CD14-positive monocyte (primary cell): ENCODE measurements at regions not wholly inside any gene's neighbourhood (a gene's known extent, or its start where the extent isn't known, plus 50 kb on each side); places are given as distances from the start of the nearest gene placed in this dataset.

Experiments
- DNase-seq, 3 donors: peaks; one replicate each; pipeline ENCODE4 v3.0.0-alpha.2; 2011 to 2022
- H2AFZ ChIP-seq: 2 replicates; pipeline ENCODE4 v1.6.0; 2012; ENCODE audit warnings: mild to moderate bottlenecking, low read depth, low read length, inconsistent platforms; ENCODE audit not compliant: insufficient read depth, poor library complexity, severe bottlenecking
- H3K27ac ChIP-seq, 2 donors: 1 replicate in 1 of 2; 2 replicates in 1 of 2; pipeline ENCODE4 v1.5.1; 2012 to 2013; ENCODE audit warnings: low read length in 2 of 2, control low read depth in 1 of 2, inconsistent platforms in 1 of 2, low read depth in 1 of 2, mild to moderate bottlenecking in 1 of 2
- H3K27me3 ChIP-seq, 2 donors: one replicate each; pipeline versions ENCODE4 v1.6.0 to v1.6.1; 2011 to 2013; ENCODE audit warnings: low read length in 2 of 2; ENCODE audit not compliant: control insufficient read depth in 2 of 2, insufficient read depth in 2 of 2
- H3K36me3 ChIP-seq, 2 donors: replicated peaks in 1 of 2; 1 replicate in 1 of 2; 2 replicates in 1 of 2; pipeline versions ENCODE4 v1.5.1 to v1.6.1; 2012 to 2013; ENCODE audit warnings: low read length in 2 of 2, control low read depth in 1 of 2, inconsistent platforms in 1 of 2, mild to moderate bottlenecking in 1 of 2; ENCODE audit not compliant: insufficient read depth in 2 of 2, control insufficient read depth in 1 of 2
- H3K4me1 ChIP-seq, 2 donors: 1 replicate in 1 of 2; 2 replicates in 1 of 2; pipeline versions ENCODE4 v1.5.1 to v1.6.1; 2012 to 2013; ENCODE audit warnings: low read length in 2 of 2, control low read depth in 1 of 2, inconsistent platforms in 1 of 2, mild to moderate bottlenecking in 1 of 2, moderate library complexity in 1 of 2; ENCODE audit not compliant: insufficient read depth in 2 of 2, control insufficient read depth in 1 of 2
- H3K4me2 ChIP-seq: replicated peaks from 2 replicates; pipeline ENCODE3; 2012; ENCODE audit warnings: low read length, moderate library complexity, mild to moderate bottlenecking; ENCODE audit not compliant: poor library complexity, severe bottlenecking; ENCODE audit errors: extremely low read depth
- H3K4me3 ChIP-seq, 3 experiments: fragments of 200-600 bp in 1 of 3; sonication (generic) in 1 of 3; replicated peaks in 1 of 3; 1 replicate in 2 of 3; 2 replicates in 1 of 3; pipeline ENCODE4 v1.5.1; 2011 to 2013; ENCODE audit warnings: low read length in 3 of 3, mild to moderate bottlenecking in 3 of 3, control low read depth in 2 of 3, low read depth in 2 of 3, inconsistent platforms in 1 of 3, moderate library complexity in 1 of 3
- H3K79me2 ChIP-seq: 2 replicates; pipeline ENCODE4 v1.6.0; 2012; ENCODE audit warnings: mild to moderate bottlenecking, control low read depth, inconsistent platforms, low read length, moderate library complexity; ENCODE audit not compliant: insufficient read depth
- H3K9ac ChIP-seq: 2 replicates; pipeline ENCODE4 v1.6.0; 2017; ENCODE audit warnings: low read length, mild to moderate bottlenecking; ENCODE audit not compliant: insufficient read depth, poor library complexity, severe bottlenecking
- H3K9me3 ChIP-seq, 2 donors: replicated peaks in 1 of 2; 1 replicate in 1 of 2; 2 replicates in 1 of 2; pipeline versions ENCODE4 v1.5.1 to v1.6.1; 2012 to 2013; ENCODE audit warnings: low read length in 2 of 2, control low read depth in 1 of 2; ENCODE audit not compliant: control insufficient read depth in 1 of 2, insufficient read depth in 1 of 2
- H4K20me1 ChIP-seq: 2 replicates; pipeline ENCODE4 v1.6.0; 2012; ENCODE audit warnings: mild to moderate bottlenecking, low read length, control low read depth, moderate library complexity; ENCODE audit not compliant: insufficient read depth
- H3K27ac Mint-ChIP-seq, 7 donors: one replicate each; pipeline ENCODE4 v1.8.0; 2020; ENCODE audit warnings: mild to moderate bottlenecking in 7 of 7, mixed read lengths in 7 of 7, moderate library complexity in 6 of 7, inconsistent platforms in 2 of 7
- H3K27me3 Mint-ChIP-seq, 3 donors: one replicate each; pipeline ENCODE4 v1.8.0; 2021 to 2022; ENCODE audit warnings: low read depth in 3 of 3, mild to moderate bottlenecking in 3 of 3, mixed read lengths in 3 of 3, moderate library complexity in 3 of 3, inconsistent platforms in 1 of 3
- H3K36me3 Mint-ChIP-seq, 2 donors: one replicate each; pipeline ENCODE4 v1.8.0; 2020; ENCODE audit warnings: mixed read lengths in 2 of 2, inconsistent platforms in 1 of 2, mild to moderate bottlenecking in 1 of 2
- H3K4me1 Mint-ChIP-seq: one replicate; pipeline ENCODE4 v1.8.0; 2020; ENCODE audit warnings: mild to moderate bottlenecking, mixed read lengths
- H3K4me3 Mint-ChIP-seq, 2 donors: one replicate each; pipeline ENCODE4 v1.8.0; 2020; ENCODE audit warnings: mild to moderate bottlenecking in 2 of 2, mixed read lengths in 2 of 2, moderate library complexity in 1 of 2
- H3K9me3 Mint-ChIP-seq, 7 donors: one replicate each; pipeline ENCODE4 v1.8.0; 2020 to 2022; ENCODE audit warnings: mixed read lengths in 7 of 7, mild to moderate bottlenecking in 6 of 7, moderate library complexity in 6 of 7, inconsistent platforms in 2 of 7
- CTCF ChIP-seq: fragments of 200-600 bp; IDR thresholded peaks from one replicate; pipeline ENCODE4 v1.8.0; 2022; ENCODE audit warnings: antibody characterized with exemption, mild to moderate bottlenecking
- WGBS: methylation state at CpG from one replicate; pipeline ENCODE4 v1.1.5; 2013; ENCODE audit warnings: missing lambda C conversion rate; ENCODE audit not compliant: insufficient coverage; 5-methylcytosine and 5-hydroxymethylcytosine counted together
- intact Hi-C, 2 donors: fragments of 100-400 bp; cut with micrococcal nuclease; formaldehyde crosslinking; loops; one replicate each; pipeline versions ENCODE4 v1.15.0 to v1.15.1; 2023

- intact Hi-C loops: no loop called here
- Histone ChIP-seq H4K20me1 (no peaks in the 10 kb centered on the region), H3K36me3 (no peaks in the 10 kb centered on the region), H3K9me3 (peaks cover 5 to 9% of the 10 kb centered on the region in 2 donors), H3K27me3 (no peaks in the 10 kb centered on the region), H3K4me2 (no peak overlapping the region), H3K4me1 (no peaks in the 10 kb centered on the region), H2AFZ (no peak overlapping the region), H3K79me2 (no peaks in the 10 kb centered on the region), H3K4me3 (no peak overlapping the region), H3K27ac (no peak overlapping the region), H3K9ac (no peak overlapping the region)
- Mint-ChIP-seq H3K27me3 (peaks cover 0 to 3% (median 0%) of the 10 kb centered on the region in 3 donors), H3K4me3 (no peak overlapping the region), H3K9me3 (peaks cover 3 to 21% (median 11%) of the 10 kb centered on the region in 7 donors), H3K4me1 (no peaks in the 10 kb centered on the region), H3K27ac (no peak overlapping the region), H3K36me3 (no peaks in the 10 kb centered on the region)
- 67% methylated on average over 1 of the region's 3 CpGs for WGBS
- no peak for DNase-seq
- no peak for TF ChIP-seq CTCF
Measured at GRCh38 chr7:81433692-81434331, 336.0 kb downstream of the HGF start.

GRCh38 chr7:81433206-81433605 lies 336.6 kb downstream of the HGF start:
- Histone ChIP-seq H3K4me1 (no peaks in the 10 kb centered on the region), H2AFZ (no peak overlapping the region), H3K4me3 (no peak overlapping the region), H4K20me1 (no peaks in the 10 kb centered on the region), H3K36me3 (no peaks in the 10 kb centered on the region), H3K9ac (no peak overlapping the region), H3K79me2 (no peaks in the 10 kb centered on the region), H3K27me3 (no peaks in the 10 kb centered on the region), H3K4me2 (no peak overlapping the region), H3K27ac (no peak overlapping the region), H3K9me3 (peaks cover 5 to 9% of the 10 kb centered on the region in 2 donors)
- Mint-ChIP-seq H3K36me3 (no peaks in the 10 kb centered on the region), H3K9me3 (peaks cover 3 to 20% (median 11%) of the 10 kb centered on the region in 7 donors), H3K27me3 (peaks cover 0 to 3% (median 0%) of the 10 kb centered on the region in 3 donors), H3K27ac (no peak overlapping the region), H3K4me3 (no peak overlapping the region), H3K4me1 (no peaks in the 10 kb centered on the region)
- 80% methylated on average over 1 of the region's 1 CpG for WGBS
- intact Hi-C loops: no loop called here
- no peak for TF ChIP-seq CTCF
- DNase-seq: no peak
